PC-9 (cell line): ENCODE measurements at regions not wholly inside any gene's neighbourhood (a gene's known extent, or its start where the extent isn't known, plus 50 kb on each side); places are given as distances from the start of the nearest gene placed in this dataset.
"Not testable (repeated sequence)": the region's sequence is repeated elsewhere in the genome, so short reads cannot be mapped to it uniquely, and the experiment has no call there.

Experiments used
- BruUV-seq: library from RNA; stranded (reverse); fragments of 400-500 nt; replicated peaks from 2 replicates; lab custom pipeline; 2021; lab: Mats Ljungman, UMichigan
- CTCF ChIA-PET: fragments of 300-600 bp; sonication (Branson Sonifier 250); formaldehyde crosslinking; loops from one replicate; lab custom pipeline; 2022; ENCODE audit warnings: antibody characterized with exemption; lab: Charles Lee
- POLR2A ChIA-PET: fragments of 300-600 bp; sonication (Branson Sonifier 250); formaldehyde crosslinking; loops from one replicate; lab custom pipeline; 2022; ENCODE audit warnings: antibody characterized with exemption; ENCODE audit not compliant: unreplicated experiment; lab: Charles Lee
- DNase-seq, 2 experiments: peaks; one replicate each; pipeline versions ENCODE4 v3.0.0 to v3.0.0-alpha.2; 2015 to 2022; ENCODE audit warnings: mixed read lengths in 1 of 2
- H2AFZ ChIP-seq: fragments of 200-600 bp; sonication (generic); 2 replicates; pipeline ENCODE4 v1.8.1; 2017; ENCODE audit warnings: antibody characterized with exemption
- H3F3A ChIP-seq: fragments of 200-600 bp; sonication (generic); 2 replicates; pipeline ENCODE4 v1.8.1; 2017; ENCODE audit warnings: antibody characterized with exemption, mild to moderate bottlenecking, low read depth; ENCODE audit not compliant: insufficient read depth
- H3K27ac ChIP-seq: fragments of 200-600 bp; sonication (generic); 2 replicates; pipeline ENCODE4 v1.6.1; 2016; ENCODE audit warnings: mixed run types
- H3K27me3 ChIP-seq: fragments of 200-600 bp; sonication (generic); 2 replicates; pipeline ENCODE4 v1.6.1; 2016; ENCODE audit warnings: low read depth, mixed run types; ENCODE audit not compliant: insufficient read depth
- H3K36me3 ChIP-seq: fragments of 200-600 bp; sonication (generic); 2 replicates; pipeline ENCODE4 v1.6.1; 2016; ENCODE audit warnings: low read depth, mixed run types
- H3K4me1 ChIP-seq: fragments of 200-600 bp; sonication (generic); replicated peaks from 2 replicates; pipeline ENCODE4 v1.6.1; 2016; ENCODE audit warnings: mixed run types; ENCODE audit not compliant: insufficient read depth
- H3K4me2 ChIP-seq: fragments of 200-600 bp; sonication (generic); 2 replicates; pipeline ENCODE4 v1.6.1; 2017; ENCODE audit warnings: mixed run types
- H3K4me3 ChIP-seq: fragments of 200-600 bp; sonication (generic); 2 replicates; pipeline ENCODE4 v1.6.1; 2016; ENCODE audit warnings: mixed run types
- H3K79me2 ChIP-seq: fragments of 200-600 bp; sonication (generic); 2 replicates; pipeline ENCODE4 v1.6.1; 2017; ENCODE audit warnings: low read depth, mixed run types
- H3K9me2 ChIP-seq: fragments of 200-600 bp; sonication (generic); 2 replicates; pipeline ENCODE4 v1.8.1; 2017; ENCODE audit warnings: mild to moderate bottlenecking; ENCODE audit not compliant: insufficient read depth
- H3K9me3 ChIP-seq: fragments of 200-600 bp; sonication (generic); 2 replicates; pipeline ENCODE4 v1.8.1; 2016; ENCODE audit warnings: low read depth; ENCODE audit not compliant: insufficient read depth
- H4K20me1 ChIP-seq: fragments of 200-600 bp; sonication (generic); 2 replicates; pipeline ENCODE4 v1.8.1; 2017; ENCODE audit not compliant: insufficient read depth
- EZH2 ChIP-seq: fragments of 200-600 bp; sonication (generic); IDR thresholded peaks from 2 replicates; pipeline ENCODE4 v1.8.0; 2017; ENCODE audit warnings: antibody characterized with exemption, low read depth
- intact Hi-C: fragments of 100-400 bp; cut with micrococcal nuclease; formaldehyde crosslinking; loops from one replicate; pipeline ENCODE4 v1.10.0; 2022; ENCODE audit not compliant: unreplicated experiment
- TF ChIP-seq, protein P1 (sequence below): fragments of 200-600 bp; sonication (generic); conservative IDR thresholded peaks from 2 replicates; pipeline ENCODE4 v1.6.1; 2017; ENCODE audit warnings: mixed run types, antibody characterized with exemption, mild to moderate bottlenecking, moderate library complexity

DNA sequence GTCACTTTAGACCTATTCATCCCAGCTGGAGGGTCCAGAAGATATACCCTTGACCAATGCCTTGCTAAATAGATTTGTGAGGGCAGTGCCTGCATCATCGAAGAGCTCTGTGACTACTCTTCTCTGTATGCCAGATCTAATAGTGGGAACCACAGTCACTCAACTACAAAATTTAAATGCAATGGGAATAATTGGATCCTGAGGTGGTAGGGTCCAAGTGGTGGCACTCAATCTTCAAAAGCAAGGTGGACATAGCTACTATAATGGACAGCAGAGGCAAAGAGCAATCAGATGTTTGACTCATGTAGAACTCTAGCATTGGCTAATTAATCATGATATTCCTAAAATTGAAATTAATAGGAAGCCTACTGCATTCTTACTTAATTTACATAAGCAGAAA is 554.3 kb upstream of the GRM3 start:
- Histone ChIP-seq H3K27ac (no peak overlapping the region), H2AFZ (no peak overlapping the region), H3K9me3 (no peaks in the 10 kb centered on the region), H3K27me3 (no peaks in the 10 kb centered on the region), H3F3A (no peaks in the 10 kb centered on the region), H3K9me2 (no peaks in the 10 kb centered on the region), H4K20me1 (no peaks in the 10 kb centered on the region), H3K36me3 (no peaks in the 10 kb centered on the region), H3K4me3 (no peak overlapping the region), H3K4me2 (no peak overlapping the region), H3K4me1 (no peaks in the 10 kb centered on the region), H3K79me2 (no peaks in the 10 kb centered on the region)
- DNase-seq: no peak
- intact Hi-C loops: no loop called here
- BruUV-seq: no TSS peak
- ChIA-PET CTCF (no interaction called here), POLR2A (no interaction called here)
- TF ChIP-seq, protein P1, sequence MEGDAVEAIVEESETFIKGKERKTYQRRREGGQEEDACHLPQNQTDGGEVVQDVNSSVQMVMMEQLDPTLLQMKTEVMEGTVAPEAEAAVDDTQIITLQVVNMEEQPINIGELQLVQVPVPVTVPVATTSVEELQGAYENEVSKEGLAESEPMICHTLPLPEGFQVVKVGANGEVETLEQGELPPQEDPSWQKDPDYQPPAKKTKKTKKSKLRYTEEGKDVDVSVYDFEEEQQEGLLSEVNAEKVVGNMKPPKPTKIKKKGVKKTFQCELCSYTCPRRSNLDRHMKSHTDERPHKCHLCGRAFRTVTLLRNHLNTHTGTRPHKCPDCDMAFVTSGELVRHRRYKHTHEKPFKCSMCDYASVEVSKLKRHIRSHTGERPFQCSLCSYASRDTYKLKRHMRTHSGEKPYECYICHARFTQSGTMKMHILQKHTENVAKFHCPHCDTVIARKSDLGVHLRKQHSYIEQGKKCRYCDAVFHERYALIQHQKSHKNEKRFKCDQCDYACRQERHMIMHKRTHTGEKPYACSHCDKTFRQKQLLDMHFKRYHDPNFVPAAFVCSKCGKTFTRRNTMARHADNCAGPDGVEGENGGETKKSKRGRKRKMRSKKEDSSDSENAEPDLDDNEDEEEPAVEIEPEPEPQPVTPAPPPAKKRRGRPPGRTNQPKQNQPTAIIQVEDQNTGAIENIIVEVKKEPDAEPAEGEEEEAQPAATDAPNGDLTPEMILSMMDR: no peak
- no peak for TF ChIP-seq EZH2

DNA sequence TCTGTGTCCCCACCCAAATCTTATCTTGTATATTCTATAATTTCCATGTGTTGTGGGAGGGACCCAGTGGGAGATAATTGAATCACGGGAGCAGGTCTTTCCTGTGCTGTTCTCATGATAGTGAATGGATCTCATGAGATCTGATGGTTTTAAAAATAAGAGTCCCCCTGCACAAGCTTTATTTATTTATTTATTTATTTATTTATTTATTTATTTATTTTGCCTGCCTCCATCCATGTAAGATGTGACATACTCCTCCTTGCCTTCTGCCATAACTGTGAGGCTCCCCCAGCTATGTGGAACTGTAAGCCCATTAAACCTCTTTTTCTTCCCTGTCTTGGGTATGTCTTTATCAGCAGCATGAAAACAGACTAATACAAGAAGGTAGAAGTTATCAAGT is 579.1 kb upstream of the GRM3 start:
- CTCF ChIA-PET, DNase-seq, H3K4me3 ChIP-seq, H3F3A ChIP-seq, H3K9me2 ChIP-seq, H3K36me3 ChIP-seq, BruUV-seq, POLR2A ChIA-PET, H3K79me2 ChIP-seq, H2AFZ ChIP-seq, H3K4me2 ChIP-seq, H3K27ac ChIP-seq, H3K9me3 ChIP-seq, H3K4me1 ChIP-seq, H4K20me1 ChIP-seq, H3K27me3 ChIP-seq, intact Hi-C loops: not testable (repeated sequence)

DNA sequence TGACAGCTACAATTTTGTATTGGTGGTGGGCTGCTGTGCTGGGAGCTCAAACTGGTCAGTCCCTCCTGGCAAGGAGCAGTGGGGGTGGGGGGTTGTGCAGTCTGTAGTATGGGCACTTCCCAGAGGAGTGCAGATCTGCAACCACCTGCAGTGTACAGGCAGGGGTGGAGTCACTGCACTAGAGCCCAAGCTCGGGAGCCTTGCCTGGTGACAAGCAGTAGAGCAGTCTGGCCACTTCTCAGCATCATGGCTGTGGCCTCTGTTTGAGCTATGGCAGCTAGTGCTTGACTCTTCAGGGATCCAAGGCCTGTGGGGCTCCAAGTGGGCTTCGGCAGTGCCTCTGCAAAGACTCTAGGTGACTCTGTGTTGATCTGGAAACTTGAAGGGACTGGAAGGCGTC is 585.1 kb upstream of the GRM3 start:
- POLR2A ChIA-PET: interaction anchor here (0.9 kb wide), 1 partner anchor 164 kb away, joined by 3 read pairs; no protein-coding TSS in a partner anchor
- no peaks in the 10 kb centered on the region for H3F3A ChIP-seq
- no peak for DNase-seq
- intact Hi-C loops: no loop called here
- H2AFZ ChIP-seq: no peak overlapping the region
- CTCF ChIA-PET: no interaction called here
- no peaks in the 10 kb centered on the region for H3K9me2 ChIP-seq
- no peak overlapping the region for H3K4me3 ChIP-seq
- H3K27ac ChIP-seq: no peak overlapping the region
- no TSS peak for BruUV-seq
- no peak overlapping the region for H3K4me2 ChIP-seq
- no peaks in the 10 kb centered on the region for H3K27me3 ChIP-seq
- TF ChIP-seq, protein P1: no peak
- no peak for TF ChIP-seq EZH2
- H3K9me3 ChIP-seq: 0 out of 2 replicates have a peak, but pooled peaks cover 6% of the 10 kb centered on the region
- no peaks in the 10 kb centered on the region for H3K79me2 ChIP-seq
- no peaks in the 10 kb centered on the region for H3K36me3 ChIP-seq
- no peaks in the 10 kb centered on the region for H3K4me1 ChIP-seq
- no peaks in the 10 kb centered on the region for H4K20me1 ChIP-seq

DNA sequence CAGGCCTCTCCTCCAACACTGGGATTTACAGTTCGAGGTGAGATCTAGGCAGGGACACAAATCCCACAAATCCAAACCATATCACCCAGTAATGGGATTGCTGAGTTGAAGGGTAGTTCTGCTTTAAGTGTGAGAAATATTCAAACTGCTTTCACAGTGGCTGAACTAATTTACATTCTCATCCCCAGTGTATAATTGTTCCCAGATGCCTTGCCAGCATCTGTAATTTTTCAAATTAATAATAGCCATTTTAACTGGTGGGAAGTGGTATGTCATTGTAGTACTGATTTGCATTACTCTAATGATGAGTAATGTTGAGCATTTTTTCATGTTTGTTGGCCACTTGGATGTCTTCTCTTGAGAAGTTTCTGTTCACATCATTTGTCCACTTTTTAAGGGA is 592.8 kb upstream of the GRM3 start:
- no peak for DNase-seq
- no peaks in the 10 kb centered on the region for H3K4me1 ChIP-seq
- TF ChIP-seq EZH2: no peak
- TF ChIP-seq, protein P1: no peak
- no peaks in the 10 kb centered on the region for H3K79me2 ChIP-seq
- BruUV-seq: no TSS peak
- no peak overlapping the region for H3K27ac ChIP-seq
- H4K20me1 ChIP-seq: no peaks in the 10 kb centered on the region
- H3K9me2 ChIP-seq: peaks cover 6% of the 10 kb centered on the region
- H3K27me3 ChIP-seq: no peaks in the 10 kb centered on the region
- ChIA-PET CTCF (no interaction called here), POLR2A (no interaction called here)
- H3K4me3 ChIP-seq: no peak overlapping the region
- no peaks in the 10 kb centered on the region for H3K36me3 ChIP-seq
- no peak overlapping the region for H3K4me2 ChIP-seq
- H3K9me3 ChIP-seq: no peaks in the 10 kb centered on the region
- no peaks in the 10 kb centered on the region for H3F3A ChIP-seq
- intact Hi-C loops: no loop called here
- H2AFZ ChIP-seq: no peak overlapping the region
